WTC11 (cell line): ENCODE measurements at regions not wholly inside any gene's neighbourhood (a gene's known extent, or its start where the extent isn't known, plus 50 kb on each side); places are given as distances from the start of the nearest gene placed in this dataset.

Experiments
- ATF2 ChIP-seq: sonication (generic); formaldehyde crosslinking; IDR thresholded peaks from 2 replicates; pipeline ENCODE4 v1.8.1; 2022; ENCODE audit warnings: low read depth, missing genetic modification reagents, borderline replicate concordance
- CREB1 ChIP-seq: sonication (generic); formaldehyde crosslinking; IDR thresholded peaks from 2 replicates; pipeline ENCODE4 v1.8.0; 2023; ENCODE audit warnings: mild to moderate bottlenecking, missing genetic modification reagents
- CTCF ChIP-seq: fragments of 200-600 bp; IDR thresholded peaks from 2 replicates; pipeline ENCODE4 v1.8.0; 2022; ENCODE audit warnings: antibody characterized with exemption
- ELF4 ChIP-seq: sonication (generic); formaldehyde crosslinking; IDR thresholded peaks from 2 replicates; pipeline ENCODE4 v1.8.1; 2022; ENCODE audit warnings: low read depth, mild to moderate bottlenecking, moderate library complexity, missing genetic modification reagents
- FOXJ3 ChIP-seq: sonication (generic); formaldehyde crosslinking; IDR thresholded peaks from 2 replicates; pipeline ENCODE4 v1.9.0; 2021; ENCODE audit warnings: missing genetic modification reagents, mild to moderate bottlenecking, borderline replicate concordance
- FOXK1 ChIP-seq: sonication (generic); formaldehyde crosslinking; IDR thresholded peaks from 2 replicates; pipeline ENCODE4 v1.8.0; 2022; ENCODE audit warnings: mild to moderate bottlenecking, moderate library complexity, missing genetic modification reagents
- FOXP1 ChIP-seq: sonication (generic); formaldehyde crosslinking; IDR thresholded peaks from 2 replicates; pipeline ENCODE4 v1.8.0; 2022; ENCODE audit warnings: missing genetic modification reagents, mild to moderate bottlenecking, moderate library complexity, borderline replicate concordance
- SP1 ChIP-seq: sonication (generic); formaldehyde crosslinking; conservative IDR thresholded peaks from 2 replicates; pipeline ENCODE4 v1.8.1; 2022; ENCODE audit warnings: missing genetic modification reagents
- STAT6 ChIP-seq: sonication (generic); formaldehyde crosslinking; conservative IDR thresholded peaks from 2 replicates; pipeline ENCODE4 v1.8.1; 2023; ENCODE audit warnings: mild to moderate bottlenecking, low read depth, missing genetic modification reagents, moderate library complexity
- TP53 ChIP-seq: sonication (generic); formaldehyde crosslinking; IDR thresholded peaks from 2 replicates; pipeline ENCODE4 v1.8.1; 2023; ENCODE audit warnings: mild to moderate bottlenecking, missing genetic modification reagents
- USF1 ChIP-seq: sonication (generic); formaldehyde crosslinking; IDR thresholded peaks from 2 replicates; pipeline ENCODE4 v1.8.0; 2022; ENCODE audit warnings: mild to moderate bottlenecking, missing genetic modification reagents
- ZNF232 ChIP-seq: sonication (generic); formaldehyde crosslinking; IDR thresholded peaks from 2 replicates; pipeline ENCODE4 v1.8.0; 2022; ENCODE audit warnings: mild to moderate bottlenecking, missing genetic modification reagents

- TF ChIP-seq ZNF232 (CRISPR knock-in tag) (no peak), CTCF (no peak), FOXP1 (no peak), STAT6 (CRISPR knock-in tag) (no peak), TP53 (CRISPR knock-in tag) (no peak), CREB1 (CRISPR knock-in tag) (no peak), FOXJ3 (CRISPR knock-in tag) (no peak), SP1 (CRISPR knock-in tag) (no peak), ELF4 (CRISPR knock-in tag) (no peak), USF1 (CRISPR knock-in tag) (no peak), ATF2 (CRISPR knock-in tag) (no peak), FOXK1 (CRISPR knock-in tag) (no peak)
Observed at GRCh38 chr16:64869781-64870180, 252.1 kb downstream of the CDH11 start.
